ENCODE measurements at regions not wholly inside any gene's neighbourhood (a gene's known extent, or its start where the extent isn't known, plus 50 kb on each side); places are given as distances from the start of the nearest gene placed in this dataset.

DNA sequence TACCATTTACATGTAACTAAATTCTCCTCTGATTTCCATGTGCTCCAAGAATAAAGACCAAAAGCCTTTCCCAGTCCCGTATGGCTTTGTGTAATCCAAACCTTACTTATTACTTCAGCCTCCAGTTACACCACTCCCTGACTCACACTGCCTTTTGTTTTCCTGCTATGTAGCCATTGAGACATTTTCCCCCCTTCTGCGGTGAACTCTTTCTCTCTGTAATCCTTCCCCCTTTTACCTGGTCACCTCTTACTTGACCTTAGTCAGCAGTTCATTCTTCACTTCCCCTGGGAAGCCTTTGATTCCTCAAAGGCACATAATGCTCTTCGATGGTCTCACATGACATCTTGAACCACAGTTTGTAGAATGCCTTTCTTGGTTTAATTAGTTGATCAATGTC lies 256.0 kb upstream of the FANCL start:
- Histone ChIP-seq H3K9me3 (replicated peaks; ENCODE audit: low read length) (no peaks in the 10 kb centered on the region), H3K27me3 (ENCODE audit: control insufficient read depth, insufficient read depth, low read length) (no peaks in the 10 kb centered on the region)

GRCh38 chr2:58495806-58496205 lies 254.7 kb upstream of the FANCL start:
- H3K4me3 ChIP-seq (ENCODE audit: low read length) = no peak overlapping the region
- H3K4me2 ChIP-seq (ENCODE audit: low read length) = no peak overlapping the region
- no peaks in the 10 kb centered on the region for H3K36me3 ChIP-seq (ENCODE audit: insufficient read depth, low read length)
- H3K27me3 ChIP-seq (ENCODE audit: control insufficient read depth, insufficient read depth, low read length) = no peaks in the 10 kb centered on the region
- H3K9me3 ChIP-seq (replicated peaks; ENCODE audit: low read length) = no peaks in the 10 kb centered on the region
- H3K4me1 ChIP-seq (ENCODE audit: control insufficient read depth, insufficient read depth, low read length) = no peaks in the 10 kb centered on the region
- H3K9ac ChIP-seq (ENCODE audit: low read depth, low read length) = no peak overlapping the region

More for the DNA sequence above, 256.0 kb upstream of the FANCL start:
- no peak overlapping the region for H3K4me2 ChIP-seq (ENCODE audit: low read length)
- H3K4me3 ChIP-seq (ENCODE audit: low read length) = no peak overlapping the region
- no peak overlapping the region for H3K9ac ChIP-seq (ENCODE audit: low read depth, low read length)
- H3K36me3 ChIP-seq (ENCODE audit: insufficient read depth, low read length) = no peaks in the 10 kb centered on the region
- no peaks in the 10 kb centered on the region for H3K4me1 ChIP-seq (ENCODE audit: control insufficient read depth, insufficient read depth, low read length)

DNA sequence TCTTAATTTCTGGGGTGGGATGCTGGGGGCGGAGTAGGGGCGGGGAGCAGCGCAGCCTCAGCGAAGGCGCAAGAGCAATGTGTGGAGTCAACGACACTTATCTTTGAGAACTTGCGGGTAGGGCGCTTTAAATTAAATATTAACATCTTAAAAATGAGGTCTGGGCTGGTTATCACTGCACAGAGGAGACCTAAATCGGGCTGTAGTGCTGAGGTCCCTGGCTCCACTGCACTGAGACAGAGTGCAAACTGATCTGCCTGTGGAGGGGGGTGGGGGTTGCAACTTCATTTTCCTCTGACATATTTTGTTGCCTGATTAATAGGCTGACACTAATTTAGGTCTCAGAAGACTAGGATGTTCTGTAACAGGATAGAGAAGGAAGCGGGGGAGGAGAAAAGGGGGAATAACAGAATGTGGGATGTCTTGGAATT lies 253.0 kb upstream of the FANCL start:
- Histone ChIP-seq H3K36me3 (ENCODE audit: insufficient read depth, low read length) (no peaks in the 10 kb centered on the region), H3K9me3 (replicated peaks; ENCODE audit: low read length) (no peaks in the 10 kb centered on the region), H3K27me3 (ENCODE audit: control insufficient read depth, insufficient read depth, low read length) (no peaks in the 10 kb centered on the region), H3K4me2 (ENCODE audit: low read length) (no peak overlapping the region), H3K9ac (ENCODE audit: low read depth, low read length) (no peak overlapping the region), H3K4me3 (ENCODE audit: low read length) (no peak overlapping the region), H3K4me1 (ENCODE audit: control insufficient read depth, insufficient read depth, low read length) (no peaks in the 10 kb centered on the region)

DNA sequence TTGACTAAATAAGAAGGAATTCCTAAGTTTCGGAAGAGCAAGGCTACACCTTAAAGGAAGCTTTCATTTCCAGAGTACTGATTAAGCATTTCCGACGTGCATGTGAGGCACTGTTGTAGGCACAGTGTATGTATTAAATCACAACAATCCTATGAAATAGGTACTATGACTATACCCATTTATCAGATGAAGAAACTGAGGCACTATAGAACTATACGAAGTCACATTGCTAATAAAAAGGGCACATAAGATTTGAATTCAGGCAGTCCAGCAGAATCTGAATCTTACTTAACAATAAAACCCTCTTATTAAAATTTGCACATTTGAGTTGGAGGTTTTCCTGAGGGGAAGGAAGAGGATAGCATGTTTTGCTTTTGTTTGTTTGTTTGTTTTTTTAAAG lies 243.5 kb upstream of the FANCL start:
- Histone ChIP-seq H3K4me1 (ENCODE audit: control insufficient read depth, insufficient read depth, low read length) (peaks cover 10% of the 10 kb centered on the region), H3K9ac (ENCODE audit: low read depth, low read length) (no peak overlapping the region), H3K27me3 (ENCODE audit: control insufficient read depth, insufficient read depth, low read length) (peaks cover 3% of the 10 kb centered on the region), H3K4me3 (ENCODE audit: low read length) (no peak overlapping the region), H3K4me2 (ENCODE audit: low read length) (no peak overlapping the region), H3K9me3 (replicated peaks; ENCODE audit: low read length) (no peaks in the 10 kb centered on the region), H3K36me3 (ENCODE audit: insufficient read depth, low read length) (no peaks in the 10 kb centered on the region)

GRCh38 chr2:58484221-58484620 lies 243.1 kb upstream of the FANCL start:
- Histone ChIP-seq H3K4me1 (ENCODE audit: control insufficient read depth, insufficient read depth, low read length) (peaks cover 10% of the 10 kb centered on the region), H3K9ac (ENCODE audit: low read depth, low read length) (no peak overlapping the region)

GRCh38 chr2:58483307-58483706 lies 242.2 kb upstream of the FANCL start:
- Histone ChIP-seq H3K4me3 (ENCODE audit: low read length) (no peak overlapping the region), H3K9me3 (replicated peaks; ENCODE audit: low read length) (no peaks in the 10 kb centered on the region), H3K9ac (ENCODE audit: low read depth, low read length) (no peak overlapping the region), H3K27me3 (ENCODE audit: control insufficient read depth, insufficient read depth, low read length) (peaks cover 7% of the 10 kb centered on the region), H3K4me1 (ENCODE audit: control insufficient read depth, insufficient read depth, low read length) (peaks cover 10% of the 10 kb centered on the region), H3K4me2 (ENCODE audit: low read length) (no peak overlapping the region), H3K36me3 (ENCODE audit: insufficient read depth, low read length) (no peaks in the 10 kb centered on the region)

More at GRCh38 chr2:58484221-58484620, 243.1 kb upstream of the FANCL start:
- no peak overlapping the region for H3K4me3 ChIP-seq (ENCODE audit: low read length)
- H3K9me3 ChIP-seq (replicated peaks; ENCODE audit: low read length) = no peaks in the 10 kb centered on the region
- peaks cover 7% of the 10 kb centered on the region for H3K27me3 ChIP-seq (ENCODE audit: control insufficient read depth, insufficient read depth, low read length)
- H3K4me2 ChIP-seq (ENCODE audit: low read length) = no peak overlapping the region
- H3K36me3 ChIP-seq (ENCODE audit: insufficient read depth, low read length) = no peaks in the 10 kb centered on the region

GRCh38 chr2:58481670-58482069 lies 240.5 kb upstream of the FANCL start:
- peaks cover 10% of the 10 kb centered on the region for H3K4me1 ChIP-seq (ENCODE audit: control insufficient read depth, insufficient read depth, low read length)

GRCh38 chr2:58480141-58480540 lies 239.0 kb upstream of the FANCL start:
- no peak overlapping the region for H3K9ac ChIP-seq (ENCODE audit: low read depth, low read length)
- no peak overlapping the region for H3K4me2 ChIP-seq (ENCODE audit: low read length)
- H3K4me3 ChIP-seq (ENCODE audit: low read length) = no peak overlapping the region
- no peaks in the 10 kb centered on the region for H3K36me3 ChIP-seq (ENCODE audit: insufficient read depth, low read length)
- H3K9me3 ChIP-seq (replicated peaks; ENCODE audit: low read length) = no peaks in the 10 kb centered on the region
- peaks cover 10% of the 10 kb centered on the region for H3K4me1 ChIP-seq (ENCODE audit: control insufficient read depth, insufficient read depth, low read length)
- peaks cover 7% of the 10 kb centered on the region for H3K27me3 ChIP-seq (ENCODE audit: control insufficient read depth, insufficient read depth, low read length)

More at GRCh38 chr2:58481670-58482069, 240.5 kb upstream of the FANCL start:
- Histone ChIP-seq H3K4me2 (ENCODE audit: low read length) (no peak overlapping the region), H3K4me3 (ENCODE audit: low read length) (no peak overlapping the region), H3K9me3 (replicated peaks; ENCODE audit: low read length) (no peaks in the 10 kb centered on the region), H3K36me3 (ENCODE audit: insufficient read depth, low read length) (no peaks in the 10 kb centered on the region), H3K27me3 (ENCODE audit: control insufficient read depth, insufficient read depth, low read length) (peaks cover 7% of the 10 kb centered on the region), H3K9ac (ENCODE audit: low read depth, low read length) (no peak overlapping the region)

DNA sequence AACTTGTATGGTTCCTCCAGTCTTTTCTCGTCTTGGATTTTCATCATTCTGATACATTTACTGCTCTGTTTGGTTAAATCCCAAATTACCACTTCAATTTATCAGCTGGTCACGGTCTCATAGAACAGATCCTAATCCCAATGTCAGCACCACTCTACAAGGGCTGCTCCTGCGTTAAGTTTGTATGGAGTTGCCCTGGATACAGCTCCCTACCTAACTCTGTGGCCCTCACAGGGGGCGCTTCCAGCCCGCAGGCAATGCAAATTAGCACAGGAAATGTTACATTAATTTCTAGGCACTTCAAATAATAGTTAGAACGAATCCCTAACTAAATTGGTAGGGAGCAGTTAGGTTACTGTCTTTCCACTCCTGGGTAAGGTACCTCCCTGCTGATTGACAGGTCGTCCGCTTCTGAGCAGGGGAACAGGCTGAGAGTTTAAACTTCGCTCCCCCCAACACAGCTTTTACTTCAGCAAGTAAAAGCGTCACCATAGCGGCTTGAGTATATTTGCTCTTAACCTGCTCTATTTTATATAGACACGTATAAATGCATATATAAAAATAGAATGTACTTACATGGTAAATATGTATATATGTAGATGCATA lies 238.5 kb upstream of the FANCL start:
- H3K4me2 ChIP-seq (ENCODE audit: low read length) = no peak overlapping the region
- H3K36me3 ChIP-seq (ENCODE audit: insufficient read depth, low read length) = no peaks in the 10 kb centered on the region
- H3K9ac ChIP-seq (ENCODE audit: low read depth, low read length) = no peak overlapping the region
- H3K27me3 ChIP-seq (ENCODE audit: control insufficient read depth, insufficient read depth, low read length) = peaks cover 7% of the 10 kb centered on the region
- no peaks in the 10 kb centered on the region for H3K9me3 ChIP-seq (replicated peaks; ENCODE audit: low read length)
- H3K4me1 ChIP-seq (ENCODE audit: control insufficient read depth, insufficient read depth, low read length) = peaks cover 9% of the 10 kb centered on the region
- no peak overlapping the region for H3K4me3 ChIP-seq (ENCODE audit: low read length)

GRCh38 chr2:58476556-58476955 lies 235.4 kb upstream of the FANCL start:
- Histone ChIP-seq H3K36me3 (ENCODE audit: insufficient read depth, low read length) (no peaks in the 10 kb centered on the region), H3K9me3 (replicated peaks; ENCODE audit: low read length) (no peaks in the 10 kb centered on the region), H3K4me2 (ENCODE audit: low read length) (no peak overlapping the region), H3K9ac (ENCODE audit: low read depth, low read length) (no peak overlapping the region), H3K27me3 (ENCODE audit: control insufficient read depth, insufficient read depth, low read length) (peaks cover 7% of the 10 kb centered on the region), H3K4me3 (ENCODE audit: low read length) (no peak overlapping the region), H3K4me1 (ENCODE audit: control insufficient read depth, insufficient read depth, low read length) (no peaks in the 10 kb centered on the region)

DNA sequence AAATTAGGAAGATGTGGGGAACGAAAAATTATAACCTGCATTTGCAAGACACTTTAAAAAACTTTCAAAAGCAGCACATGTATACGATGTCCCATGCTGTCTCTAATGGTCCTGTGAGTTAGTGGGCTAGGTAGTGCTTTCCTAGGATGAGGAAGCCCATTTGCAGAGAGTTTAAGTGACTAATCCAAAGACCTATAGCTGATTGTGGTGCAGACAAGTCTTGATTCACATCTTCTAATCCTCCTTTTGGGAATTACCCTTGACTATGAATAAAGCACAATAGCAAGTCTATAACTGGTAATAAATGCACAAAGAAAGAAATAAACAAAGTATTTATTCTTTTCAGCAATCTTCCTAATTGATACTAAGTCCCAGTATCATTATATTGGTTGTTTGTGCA lies 234.6 kb upstream of the FANCL start:
- H3K4me2 ChIP-seq (ENCODE audit: low read length) = no peak overlapping the region
- no peak overlapping the region for H3K9ac ChIP-seq (ENCODE audit: low read depth, low read length)
- H3K9me3 ChIP-seq (replicated peaks; ENCODE audit: low read length) = no peaks in the 10 kb centered on the region
- no peaks in the 10 kb centered on the region for H3K4me1 ChIP-seq (ENCODE audit: control insufficient read depth, insufficient read depth, low read length)
- H3K27me3 ChIP-seq (ENCODE audit: control insufficient read depth, insufficient read depth, low read length) = peaks cover 9% of the 10 kb centered on the region
- no peaks in the 10 kb centered on the region for H3K36me3 ChIP-seq (ENCODE audit: insufficient read depth, low read length)
- H3K4me3 ChIP-seq (ENCODE audit: low read length) = no peak overlapping the region

DNA sequence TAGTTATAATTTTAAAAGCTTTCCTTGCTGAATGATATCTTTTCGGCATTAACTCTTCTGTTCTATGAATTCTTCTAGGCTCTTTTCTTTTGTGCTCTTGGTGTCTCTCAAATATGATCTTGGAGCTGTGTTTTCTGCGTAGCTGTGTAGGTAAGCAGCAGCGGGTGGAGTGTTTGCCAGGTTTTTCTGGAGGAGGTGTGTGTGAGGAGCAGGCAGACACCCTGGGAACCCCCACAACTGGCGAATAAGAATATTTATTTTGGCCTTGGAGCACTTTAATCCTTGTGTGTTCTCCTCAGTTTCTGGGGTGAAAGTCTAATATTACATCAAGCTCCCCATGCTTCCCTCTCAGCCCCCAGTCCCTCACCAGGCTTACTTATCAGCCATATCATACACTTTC lies 232.0 kb upstream of the FANCL start:
- Histone ChIP-seq H3K4me2 (ENCODE audit: low read length) (no peak overlapping the region), H3K9me3 (replicated peaks; ENCODE audit: low read length) (no peaks in the 10 kb centered on the region), H3K36me3 (ENCODE audit: insufficient read depth, low read length) (no peaks in the 10 kb centered on the region), H3K4me1 (ENCODE audit: control insufficient read depth, insufficient read depth, low read length) (no peaks in the 10 kb centered on the region), H3K27me3 (ENCODE audit: control insufficient read depth, insufficient read depth, low read length) (peaks cover 2% of the 10 kb centered on the region), H3K9ac (ENCODE audit: low read depth, low read length) (no peak overlapping the region), H3K4me3 (ENCODE audit: low read length) (no peak overlapping the region)

All from skeletal muscle satellite cell (primary cell).